Activated CD8-positive, alpha-beta memory T cell treated with anti-CD3 and anti-CD28 coated beads, Interleukin-2, amount 10 ng/mL, durations not matched to agents 7 days and 5 days (primary cell): ENCODE measurements at regions not wholly inside any gene's neighbourhood (a gene's known extent, or its start where the extent isn't known, plus 50 kb on each side); places are given as distances from the start of the nearest gene placed in this dataset.

Experiments used
- ATAC-seq: fragments of 150-1000 bp; cut with Tn5 transposase; one replicate; pipeline ENCODE4 v1.10.0; 2021; ENCODE audit warnings: moderate library complexity
- CTCF ChIA-PET: fragments of 350-600 bp; sonication (Branson Sonifier 250); formaldehyde crosslinking; loops from one replicate; lab custom pipeline; 2021; ENCODE audit warnings: antibody characterized with exemption; lab: Charles Lee
- DNase-seq: peaks from one replicate; pipeline ENCODE4 v3.0.0-alpha.2; 2020
- H3K27ac Mint-ChIP-seq: one replicate; pipeline ENCODE4 v1.8.0; 2021; ENCODE audit warnings: mild to moderate bottlenecking, mixed read lengths
- H3K27me3 Mint-ChIP-seq: one replicate; pipeline ENCODE4 v1.8.0; 2021; ENCODE audit warnings: mixed read lengths
- H3K36me3 Mint-ChIP-seq: one replicate; pipeline ENCODE4 v1.8.0; 2021; ENCODE audit warnings: mild to moderate bottlenecking, mixed read lengths
- H3K4me1 Mint-ChIP-seq: one replicate; pipeline ENCODE4 v1.8.0; 2021; ENCODE audit warnings: mixed read lengths
- H3K4me3 Mint-ChIP-seq: one replicate; pipeline ENCODE4 v1.8.0; 2021; ENCODE audit warnings: mild to moderate bottlenecking, moderate library complexity, mixed read lengths
- H3K9me3 Mint-ChIP-seq: one replicate; pipeline ENCODE4 v1.8.0; 2022; ENCODE audit warnings: low read depth, mixed read lengths

DNA sequence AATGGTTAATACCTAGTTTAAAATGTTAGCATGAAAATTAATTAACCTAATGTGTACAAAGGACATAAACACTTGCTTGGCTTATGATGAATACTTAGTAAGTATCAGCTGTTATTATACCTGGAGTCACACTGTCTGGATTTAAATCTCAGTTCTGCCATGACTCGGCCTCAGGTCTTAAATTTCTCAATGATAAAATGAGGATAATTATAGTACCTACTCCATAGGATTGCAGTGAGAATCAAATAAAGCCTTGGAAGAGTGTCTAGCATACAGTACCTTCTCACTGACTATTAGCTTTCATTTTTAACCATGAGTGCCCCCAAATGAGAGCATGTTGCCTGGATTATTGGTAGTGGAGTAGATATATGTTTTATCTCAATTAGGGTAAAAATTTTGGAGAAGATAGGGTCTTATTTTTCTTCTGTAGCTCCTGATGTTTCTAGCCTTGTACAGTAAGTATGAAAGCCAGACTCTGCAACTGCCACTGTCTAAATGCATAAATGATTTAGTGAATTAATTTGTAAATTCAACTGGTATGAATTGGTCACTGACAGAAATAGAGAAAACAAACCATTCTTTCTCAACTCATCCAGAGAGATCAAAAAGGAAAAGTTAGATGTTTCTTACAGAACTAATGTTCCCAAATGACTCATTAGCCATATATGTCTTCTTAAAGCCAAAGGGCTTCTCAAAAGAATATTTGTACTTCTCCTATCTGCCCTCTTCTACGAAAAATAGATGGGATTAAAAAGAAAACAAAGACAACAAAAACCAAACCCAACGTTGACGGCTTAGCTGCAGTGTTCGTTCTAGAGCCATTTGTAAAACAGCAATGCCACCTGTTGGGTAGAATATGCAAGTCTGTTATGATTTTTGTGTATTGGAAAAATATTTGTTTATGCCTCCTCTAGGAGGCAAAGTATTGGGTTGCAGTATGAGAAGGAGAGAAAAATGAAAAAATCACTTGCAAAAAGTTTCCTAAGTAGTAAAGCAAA, 53.8 kb upstream of the MROH9 start:
- DNase-seq (no peak), ATAC-seq (no peak)
- no peaks in the 10 kb centered on the region for H3K36me3 Mint-ChIP-seq
- H3K9me3 Mint-ChIP-seq, result peaks cover 2% of the 10 kb centered on the region
- H3K27me3 Mint-ChIP-seq, result peaks cover 2% of the 10 kb centered on the region
- no peak overlapping the region for H3K27ac Mint-ChIP-seq
- no peaks in the 10 kb centered on the region for H3K4me1 Mint-ChIP-seq
- CTCF ChIA-PET, result interaction anchor here (1.0 kb wide), 1 partner anchor 11 kb away, joined by 4 read pairs; no protein-coding TSS in a partner anchor
- no peak overlapping the region for H3K4me3 Mint-ChIP-seq
